Activated naive CD8-positive, alpha-beta T cell (primary cell): ENCODE measurements at regions not wholly inside any gene's neighbourhood (a gene's known extent, or its start where the extent isn't known, plus 50 kb on each side); places are given as distances from the start of the nearest gene placed in this dataset.
"Not testable (repeated sequence)": the region's sequence is repeated elsewhere in the genome, so short reads cannot be mapped to it uniquely, and the experiment has no call there.

ENCODE experiments used
- H3K27ac Mint-ChIP-seq: one replicate; pipeline ENCODE4 v1.8.0; 2021; ENCODE audit warnings: mixed read lengths
- H3K27me3 Mint-ChIP-seq: one replicate; pipeline ENCODE4 v1.8.0; 2021; ENCODE audit warnings: mixed read lengths
- H3K36me3 Mint-ChIP-seq: one replicate; pipeline ENCODE4 v1.8.0; 2021; ENCODE audit warnings: mixed read lengths
- H3K4me1 Mint-ChIP-seq: one replicate; pipeline ENCODE4 v1.8.0; 2021; ENCODE audit warnings: low read depth, mixed read lengths
- H3K4me3 Mint-ChIP-seq: one replicate; pipeline ENCODE4 v1.8.0; 2021; ENCODE audit warnings: mild to moderate bottlenecking, mixed read lengths
- H3K9me3 Mint-ChIP-seq: one replicate; pipeline ENCODE4 v1.8.0; 2021; ENCODE audit warnings: low read depth, mixed read lengths

DNA sequence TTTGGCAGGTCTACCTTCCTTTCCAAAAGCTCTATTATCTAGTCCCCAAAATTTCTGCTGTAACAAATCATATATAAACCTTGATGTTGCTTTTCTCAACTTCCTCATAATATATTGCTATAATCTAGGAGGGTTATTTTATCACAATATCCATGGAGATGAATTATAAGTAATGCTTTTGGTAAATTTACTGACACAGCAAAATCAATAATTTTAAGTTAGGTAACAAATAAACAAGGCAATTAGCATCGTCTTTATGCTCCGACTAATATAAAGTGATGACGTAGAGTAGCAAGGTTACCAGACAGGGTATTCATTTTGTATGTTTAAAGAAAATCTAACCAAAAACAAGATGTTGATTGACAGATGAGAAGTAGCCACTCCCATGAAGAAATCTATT lies 132.3 kb upstream of the ST8SIA4 start:
- Mint-ChIP-seq H3K27ac (no peak overlapping the region), H3K4me3 (no peak overlapping the region), H3K4me1 (no peaks in the 10 kb centered on the region), H3K27me3 (peaks cover 2% of the 10 kb centered on the region), H3K36me3 (no peaks in the 10 kb centered on the region), H3K9me3 (peaks cover 5% of the 10 kb centered on the region)

GRCh38 chr5:101024299-101024698 lies 121.2 kb upstream of the ST8SIA4 start:
- Mint-ChIP-seq H3K9me3 (no peaks in the 10 kb centered on the region), H3K4me3 (no peak overlapping the region), H3K36me3 (no peaks in the 10 kb centered on the region), H3K4me1 (no peaks in the 10 kb centered on the region), H3K27me3 (no peaks in the 10 kb centered on the region), H3K27ac (no peak overlapping the region)

DNA sequence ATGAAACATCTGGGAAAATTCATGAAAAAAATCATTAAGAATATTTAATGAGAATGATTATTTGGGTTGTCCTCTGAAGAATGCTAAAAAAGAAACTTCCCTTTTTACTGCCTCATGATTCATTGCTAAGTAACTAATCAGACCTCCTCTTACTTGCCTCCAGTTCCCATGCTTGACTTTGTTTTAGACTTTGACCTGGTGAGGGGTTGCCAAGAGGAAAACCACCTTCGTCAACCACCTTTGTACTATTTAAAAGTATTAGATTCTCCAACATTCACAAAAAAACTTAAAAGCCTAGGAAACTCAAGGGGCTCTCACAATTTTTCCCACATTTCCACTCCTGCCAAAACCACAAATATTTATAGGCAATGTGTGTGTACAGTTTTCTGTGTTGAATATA lies 115.2 kb upstream of the ST8SIA4 start:
- Mint-ChIP-seq H3K4me1 (no peaks in the 10 kb centered on the region), H3K4me3 (no peak overlapping the region), H3K9me3 (no peaks in the 10 kb centered on the region), H3K36me3 (no peaks in the 10 kb centered on the region), H3K27ac (no peak overlapping the region), H3K27me3 (no peaks in the 10 kb centered on the region)

- Mint-ChIP-seq H3K9me3 (no peaks in the 10 kb centered on the region), H3K4me3 (no peak overlapping the region), H3K36me3 (no peaks in the 10 kb centered on the region), H3K27ac (no peak overlapping the region), H3K27me3 (no peaks in the 10 kb centered on the region), H3K4me1 (no peaks in the 10 kb centered on the region)
Observed at GRCh38 chr5:101012880-101013279, 109.8 kb upstream of the ST8SIA4 start.

DNA sequence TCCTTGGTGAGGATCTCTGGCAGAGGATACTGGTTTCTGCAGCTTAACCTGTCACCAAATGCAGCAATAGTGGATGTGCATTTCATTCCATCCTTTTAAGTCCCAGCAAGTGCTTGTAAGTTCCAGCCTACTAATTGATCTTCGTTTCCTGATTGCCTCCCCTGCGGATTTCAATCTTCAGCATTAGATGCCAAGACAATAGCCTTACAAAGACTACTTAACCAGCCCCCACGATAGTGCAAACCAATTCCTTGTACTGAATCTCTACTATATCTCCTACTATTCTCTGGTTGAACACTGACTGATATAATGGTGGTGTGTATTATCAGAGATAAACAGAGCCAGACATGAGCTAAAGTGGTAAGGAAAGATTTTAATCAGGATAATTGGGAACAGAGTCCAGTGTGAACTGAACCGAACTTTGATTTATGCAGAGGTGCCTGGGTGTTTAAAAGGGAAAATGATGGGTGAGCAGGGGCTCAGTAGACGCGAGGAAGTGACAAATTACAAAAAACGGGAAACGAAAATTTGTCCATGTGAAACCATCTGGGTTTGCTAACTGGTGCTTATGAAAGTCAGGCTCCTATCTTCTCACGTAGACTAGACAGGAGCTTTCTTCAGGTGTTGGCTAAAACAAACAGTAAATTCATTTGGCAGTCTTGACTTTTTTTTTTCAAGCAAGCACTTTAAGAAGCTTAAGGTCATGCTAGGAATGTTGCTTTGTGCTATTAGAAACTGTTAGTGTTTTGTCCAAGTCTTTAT lies 106.9 kb upstream of the ST8SIA4 start:
- Mint-ChIP-seq H3K27me3 (no peaks in the 10 kb centered on the region), H3K36me3 (no peaks in the 10 kb centered on the region), H3K27ac (no peak overlapping the region), H3K4me1 (peaks cover 2% of the 10 kb centered on the region), H3K4me3 (no peak overlapping the region), H3K9me3 (no peaks in the 10 kb centered on the region)

DNA sequence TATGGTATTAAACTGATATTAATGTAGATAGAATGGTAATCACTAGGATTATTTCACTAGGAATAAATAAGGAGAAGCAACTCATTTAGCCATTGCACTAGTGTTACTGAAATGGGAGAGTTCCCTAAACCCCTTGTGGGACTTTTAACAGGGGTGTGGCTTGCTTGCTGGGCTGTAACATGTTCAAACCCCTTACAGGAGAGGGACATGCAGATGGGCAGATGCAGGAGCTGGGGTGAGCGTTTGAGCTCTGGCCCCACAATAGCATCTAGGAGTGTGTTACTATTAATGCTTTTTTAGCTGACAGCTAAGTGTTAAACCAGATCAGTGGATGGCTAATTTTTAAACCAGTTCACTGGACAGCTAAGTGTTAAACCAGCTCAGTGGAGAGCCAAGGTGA lies 89.3 kb upstream of the ST8SIA4 start:
- Mint-ChIP-seq H3K36me3 (no peaks in the 10 kb centered on the region), H3K9me3 (no peaks in the 10 kb centered on the region), H3K27ac (no peak overlapping the region), H3K4me1 (no peaks in the 10 kb centered on the region), H3K4me3 (no peak overlapping the region), H3K27me3 (no peaks in the 10 kb centered on the region)

GRCh38 chr5:100983601-100984000 lies 80.5 kb upstream of the ST8SIA4 start:
- not testable (repeated sequence) for H3K36me3 Mint-ChIP-seq, H3K4me1 Mint-ChIP-seq, H3K27me3 Mint-ChIP-seq, H3K4me3 Mint-ChIP-seq, H3K9me3 Mint-ChIP-seq, H3K27ac Mint-ChIP-seq

- H3K4me3 Mint-ChIP-seq = no peak overlapping the region
- no peaks in the 10 kb centered on the region for H3K4me1 Mint-ChIP-seq
- H3K9me3 Mint-ChIP-seq = no peaks in the 10 kb centered on the region
- no peak overlapping the region for H3K27ac Mint-ChIP-seq
- H3K36me3 Mint-ChIP-seq = no peaks in the 10 kb centered on the region
- H3K27me3 Mint-ChIP-seq = no peaks in the 10 kb centered on the region
Observed at GRCh38 chr5:100974082-100974481, 71.0 kb upstream of the ST8SIA4 start.

DNA sequence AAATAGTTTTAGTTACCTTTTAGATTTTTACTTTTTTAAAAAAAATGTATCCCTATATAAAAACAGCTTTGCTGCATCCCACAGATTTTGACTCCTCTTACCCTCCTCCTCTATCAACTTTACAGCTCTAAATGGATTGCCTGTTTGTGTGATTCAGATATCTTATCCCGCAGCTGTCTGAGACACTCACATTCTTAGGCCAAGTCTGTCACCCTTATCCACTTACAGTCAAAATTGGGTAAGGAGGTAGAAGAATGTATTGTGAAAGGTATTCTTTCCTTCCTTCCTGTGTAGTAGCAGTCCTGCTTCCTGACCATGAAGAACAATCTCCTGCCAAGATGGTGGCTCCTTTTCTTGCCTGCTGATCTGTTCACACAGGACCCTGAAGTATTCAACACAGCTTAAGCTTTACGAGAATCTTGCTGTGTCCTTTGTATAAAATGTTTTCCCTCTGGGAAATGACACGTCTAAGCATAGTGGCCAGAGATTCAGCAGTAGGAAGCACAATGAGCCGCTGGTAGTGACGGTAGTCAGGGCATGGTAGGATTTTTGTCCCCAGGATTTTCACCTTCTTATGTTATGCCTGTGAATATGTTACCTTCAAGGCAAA lies 67.7 kb upstream of the ST8SIA4 start:
- Mint-ChIP-seq H3K27me3 (no peaks in the 10 kb centered on the region), H3K4me3 (no peak overlapping the region), H3K36me3 (no peaks in the 10 kb centered on the region), H3K4me1 (no peaks in the 10 kb centered on the region), H3K27ac (no peak overlapping the region), H3K9me3 (no peaks in the 10 kb centered on the region)

DNA sequence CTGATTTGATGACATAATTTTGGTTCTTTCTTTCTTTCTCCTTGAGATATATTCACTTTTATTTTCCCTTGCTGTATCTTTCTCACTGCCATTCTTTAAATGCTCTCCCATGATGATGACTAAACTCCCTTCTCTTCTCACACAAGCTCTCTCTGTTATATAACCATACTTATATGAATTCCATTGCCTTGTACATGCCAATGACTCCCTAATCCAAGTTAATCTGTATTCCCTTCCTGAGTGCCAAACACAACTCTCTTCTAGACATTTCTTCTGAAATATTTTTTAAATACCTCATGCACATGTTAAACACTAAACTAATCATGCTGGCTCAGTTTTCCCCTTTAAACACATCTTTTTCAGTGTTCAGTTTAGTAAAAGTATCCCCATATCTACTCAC lies 62.2 kb upstream of the ST8SIA4 start:
- no peaks in the 10 kb centered on the region for H3K27me3 Mint-ChIP-seq
- no peaks in the 10 kb centered on the region for H3K9me3 Mint-ChIP-seq
- no peaks in the 10 kb centered on the region for H3K36me3 Mint-ChIP-seq
- no peak overlapping the region for H3K4me3 Mint-ChIP-seq
- H3K4me1 Mint-ChIP-seq = peaks cover 11% of the 10 kb centered on the region
- peak overlapping the region; percentile 3 for H3K27ac Mint-ChIP-seq
